ENCODE measurements at regions not wholly inside any gene's neighbourhood (a gene's known extent, or its start where the extent isn't known, plus 50 kb on each side); places are given as distances from the start of the nearest gene placed in this dataset.

DNA sequence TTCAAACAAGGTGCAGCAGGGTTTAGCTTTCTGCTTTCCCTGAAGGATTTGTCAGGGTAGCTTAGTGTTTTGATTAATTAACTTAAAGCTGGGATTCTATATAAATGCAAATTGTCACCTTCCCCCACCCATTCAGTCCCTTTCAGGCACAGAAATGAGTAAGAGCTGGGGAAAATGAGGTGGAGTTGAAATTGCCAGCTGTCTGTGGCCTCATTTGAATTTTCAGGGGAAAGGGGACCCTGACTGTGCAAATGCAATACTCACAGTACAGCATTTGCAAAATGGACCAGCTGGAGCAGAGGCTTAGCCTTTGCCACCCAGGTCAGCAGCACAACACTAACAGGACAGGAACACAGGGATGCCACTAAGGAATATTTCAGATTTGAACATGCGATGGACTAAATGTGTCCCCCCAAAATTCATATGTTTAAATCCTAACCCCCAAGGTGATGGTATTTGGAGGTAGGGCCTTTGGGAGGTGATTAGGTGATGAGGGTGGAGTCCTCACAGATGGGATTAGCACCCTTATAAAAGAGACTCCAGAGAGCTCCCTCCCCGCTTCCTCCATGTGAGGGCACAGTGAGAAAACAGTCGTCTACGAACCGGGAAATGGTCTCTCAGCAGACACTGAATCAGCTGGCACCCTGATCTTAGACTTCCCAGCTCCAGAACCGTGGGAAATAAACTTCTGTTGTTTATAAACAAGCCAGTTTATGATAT lies 59.5 kb upstream of the CYSLTR2 start:
- WGBS (ENCODE audit: low lambda C conversion rate, missing lambda C conversion rate) = 50% methylated on average over 6 of the region's 6 CpGs
- peak overlapping the region; percentile 16 for H2AFZ ChIP-seq

DNA sequence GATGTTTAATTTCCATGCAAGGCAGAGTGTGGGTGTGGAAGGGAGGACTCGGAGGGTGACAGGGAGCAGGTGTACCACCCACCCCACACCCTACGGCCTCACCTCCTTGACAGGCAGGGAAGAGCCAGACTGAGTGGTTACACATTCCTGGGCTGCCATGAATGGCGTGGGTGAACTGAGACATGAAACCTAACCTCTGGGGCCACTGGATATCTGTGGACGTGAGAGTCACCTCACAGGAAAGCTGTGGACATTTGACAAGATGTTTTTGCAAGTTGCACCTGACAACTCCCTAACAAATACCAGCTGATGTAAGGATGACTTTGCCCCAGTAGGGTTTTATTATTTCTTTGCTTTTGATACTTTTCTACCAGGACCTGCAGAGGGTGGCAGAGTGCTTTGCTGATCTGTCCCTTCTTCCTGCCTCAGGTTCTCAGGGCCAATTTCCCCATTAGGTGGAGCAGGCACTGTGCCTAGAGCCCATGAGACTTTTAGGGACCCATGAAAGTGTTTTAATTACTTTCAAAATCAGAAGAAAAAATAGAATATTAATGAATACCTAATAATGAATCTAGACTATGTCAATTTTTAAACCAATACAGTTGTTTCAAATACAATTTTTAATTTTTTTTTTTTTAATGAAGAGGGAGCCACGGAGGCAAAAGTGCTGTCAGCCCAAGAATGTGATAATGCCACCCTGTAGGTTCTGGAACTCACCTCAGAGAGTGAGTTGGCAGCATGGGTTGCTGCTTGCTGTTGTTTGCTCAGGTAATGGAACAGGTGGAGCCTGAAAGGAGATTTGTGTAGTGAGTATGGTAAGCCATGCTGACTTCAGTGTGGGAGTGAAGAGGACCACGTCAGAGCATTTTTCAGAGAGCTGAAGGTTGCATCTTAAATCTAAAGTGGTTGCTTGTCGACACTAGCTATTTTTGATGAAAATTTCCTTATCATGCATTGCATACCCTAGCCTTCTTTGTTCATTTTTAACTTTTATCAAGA lies 58.0 kb upstream of the CYSLTR2 start:
- 69% methylated on average over 7 of the region's 7 CpGs for WGBS (ENCODE audit: low lambda C conversion rate, missing lambda C conversion rate)
- H2AFZ ChIP-seq = no peak overlapping the region
- TF ChIP-seq EZH2phosphoT487 (IDR thresholded peaks at IDR 0.05; ENCODE audit: low read depth, severe bottlenecking, unreplicated experiment) = no peak
- TF ChIP-seq, protein P1, sequence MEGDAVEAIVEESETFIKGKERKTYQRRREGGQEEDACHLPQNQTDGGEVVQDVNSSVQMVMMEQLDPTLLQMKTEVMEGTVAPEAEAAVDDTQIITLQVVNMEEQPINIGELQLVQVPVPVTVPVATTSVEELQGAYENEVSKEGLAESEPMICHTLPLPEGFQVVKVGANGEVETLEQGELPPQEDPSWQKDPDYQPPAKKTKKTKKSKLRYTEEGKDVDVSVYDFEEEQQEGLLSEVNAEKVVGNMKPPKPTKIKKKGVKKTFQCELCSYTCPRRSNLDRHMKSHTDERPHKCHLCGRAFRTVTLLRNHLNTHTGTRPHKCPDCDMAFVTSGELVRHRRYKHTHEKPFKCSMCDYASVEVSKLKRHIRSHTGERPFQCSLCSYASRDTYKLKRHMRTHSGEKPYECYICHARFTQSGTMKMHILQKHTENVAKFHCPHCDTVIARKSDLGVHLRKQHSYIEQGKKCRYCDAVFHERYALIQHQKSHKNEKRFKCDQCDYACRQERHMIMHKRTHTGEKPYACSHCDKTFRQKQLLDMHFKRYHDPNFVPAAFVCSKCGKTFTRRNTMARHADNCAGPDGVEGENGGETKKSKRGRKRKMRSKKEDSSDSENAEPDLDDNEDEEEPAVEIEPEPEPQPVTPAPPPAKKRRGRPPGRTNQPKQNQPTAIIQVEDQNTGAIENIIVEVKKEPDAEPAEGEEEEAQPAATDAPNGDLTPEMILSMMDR (IDR thresholded peaks at IDR 0.05; ENCODE audit: poor library complexity) = peak; percentile 86
- DNase-seq (ENCODE audit: low spot score) = peak; percentile 82
- peaks cover 14% of the 10 kb centered on the region for H3K4me1 ChIP-seq (ENCODE audit: insufficient read depth)
- no peak overlapping the region for H3K4me3 ChIP-seq
- H3K9me2 ChIP-seq (replicated peaks; ENCODE audit: insufficient read depth) = no peaks in the 10 kb centered on the region
- no peaks in the 10 kb centered on the region for H4K20me1 ChIP-seq (ENCODE audit: insufficient read depth, poor library complexity, severe bottlenecking)
- no peak overlapping the region for H3K27ac ChIP-seq
- no peaks in the 10 kb centered on the region for H3K79me2 ChIP-seq
- no peaks in the 10 kb centered on the region for H3K27me3 ChIP-seq
- no peaks in the 10 kb centered on the region for H3K36me3 ChIP-seq (replicated peaks; ENCODE audit: insufficient read depth, low read depth)
- no peaks in the 10 kb centered on the region for H3K9me3 ChIP-seq (ENCODE audit: low read depth)
- no peak overlapping the region for H3K4me2 ChIP-seq

More for the DNA sequence above, 59.5 kb upstream of the CYSLTR2 start:
- Histone ChIP-seq H3K36me3 (replicated peaks; ENCODE audit: insufficient read depth, low read depth) (no peaks in the 10 kb centered on the region), H3K27ac (no peak overlapping the region), H4K20me1 (ENCODE audit: insufficient read depth, poor library complexity, severe bottlenecking) (no peaks in the 10 kb centered on the region), H3K9me2 (replicated peaks; ENCODE audit: insufficient read depth) (no peaks in the 10 kb centered on the region), H3K79me2 (no peaks in the 10 kb centered on the region), H3K9me3 (ENCODE audit: low read depth) (no peaks in the 10 kb centered on the region), H3K4me3 (no peak overlapping the region), H3K4me1 (ENCODE audit: insufficient read depth) (peaks cover 19% of the 10 kb centered on the region), H3K27me3 (no peaks in the 10 kb centered on the region), H3K4me2 (no peak overlapping the region)
- DNase-seq (ENCODE audit: low spot score) = no peak
- TF ChIP-seq EZH2 (IDR thresholded peaks at IDR 0.05; ENCODE audit: borderline replicate concordance) (no peak), EZH2phosphoT487 (IDR thresholded peaks at IDR 0.05; ENCODE audit: low read depth, severe bottlenecking, unreplicated experiment) (no peak)
- TF ChIP-seq, protein P1 (IDR thresholded peaks at IDR 0.05; ENCODE audit: poor library complexity) = no peak

DNA sequence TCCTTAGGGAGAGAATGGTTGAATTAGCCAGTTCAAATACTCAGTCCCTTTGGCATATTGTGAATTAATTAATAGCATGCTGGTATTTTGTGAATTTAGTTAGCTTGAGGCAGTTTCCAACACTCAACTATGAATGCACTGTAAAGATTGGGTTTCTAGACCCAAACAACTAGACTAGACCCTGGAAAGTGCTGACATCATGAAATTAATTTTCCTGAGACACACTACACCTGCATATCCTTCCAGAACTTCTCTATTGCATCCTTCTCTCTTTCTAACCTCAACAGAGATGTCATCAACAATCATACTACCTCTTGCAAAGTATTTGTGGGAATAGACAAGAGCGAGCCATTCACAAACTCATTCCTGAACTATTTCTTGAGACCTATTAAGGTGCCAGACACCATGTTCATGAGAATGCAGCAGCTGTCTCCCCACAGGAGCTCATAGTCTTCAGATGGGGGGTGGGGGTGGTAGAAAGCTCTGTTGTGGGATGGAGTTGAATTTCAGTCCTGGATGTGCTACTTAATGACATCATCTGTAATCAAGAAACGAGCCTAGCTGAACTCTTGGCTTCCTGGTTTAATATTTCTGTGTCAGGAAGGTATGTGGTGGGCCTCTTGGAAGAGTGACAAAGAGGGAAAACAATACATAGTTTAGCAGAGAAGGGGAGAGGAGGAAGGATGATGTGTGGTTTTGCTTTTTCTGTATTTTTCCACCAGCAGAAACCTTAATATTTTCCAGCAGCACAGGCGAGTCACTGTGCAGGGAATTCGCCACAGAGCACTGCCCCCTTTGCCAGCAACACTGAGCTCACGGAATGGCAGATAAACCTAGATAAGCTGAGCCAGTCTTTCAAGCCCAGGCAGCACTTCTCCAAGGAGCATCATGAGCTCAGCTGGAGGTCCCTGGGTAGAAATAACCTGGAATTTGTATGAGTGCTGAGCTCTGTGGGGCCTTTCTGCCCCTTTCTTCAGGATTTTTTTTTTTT lies 53.1 kb upstream of the CYSLTR2 start:
- DNase-seq (ENCODE audit: low spot score) = peak; percentile 20
- Histone ChIP-seq H3K4me2 (peak overlapping the region; percentile 41), H3K9me3 (ENCODE audit: low read depth) (peaks cover 3% of the 10 kb centered on the region), H3K27me3 (no peaks in the 10 kb centered on the region), H4K20me1 (ENCODE audit: insufficient read depth, poor library complexity, severe bottlenecking) (no peaks in the 10 kb centered on the region), H3K79me2 (no peaks in the 10 kb centered on the region), H3K9me2 (replicated peaks; ENCODE audit: insufficient read depth) (no peaks in the 10 kb centered on the region), H3K36me3 (replicated peaks; ENCODE audit: insufficient read depth, low read depth) (no peaks in the 10 kb centered on the region), H3K4me1 (ENCODE audit: insufficient read depth) (peaks cover 23% of the 10 kb centered on the region), H3K4me3 (no peak overlapping the region), H3K27ac (peak overlapping the region; percentile 59), H2AFZ (no peak overlapping the region)
- TF ChIP-seq EZH2phosphoT487 (IDR thresholded peaks at IDR 0.05; ENCODE audit: low read depth, severe bottlenecking, unreplicated experiment) (no peak), EZH2 (IDR thresholded peaks at IDR 0.05; ENCODE audit: borderline replicate concordance) (no peak)
- TF ChIP-seq, protein P1 (IDR thresholded peaks at IDR 0.05; ENCODE audit: poor library complexity) = no peak
- 46% methylated on average over 5 of the region's 5 CpGs for WGBS (ENCODE audit: low lambda C conversion rate, missing lambda C conversion rate)
